NT2/D1 (cell line): ENCODE measurements at regions not wholly inside any gene's neighbourhood (a gene's known extent, or its start where the extent isn't known, plus 50 kb on each side); places are given as distances from the start of the nearest gene placed in this dataset.

Experiments
- DNase-seq: peaks from one replicate; pipeline ENCODE4 v3.0.0-alpha.2; 2011; ENCODE audit warnings: low read depth, low spot score
- H3K27me3 ChIP-seq: 2 replicates; pipeline ENCODE4 v1.6.0; 2011; ENCODE audit warnings: mild to moderate bottlenecking; ENCODE audit not compliant: insufficient read length, insufficient read depth
- H3K36me3 ChIP-seq: 2 replicates; pipeline ENCODE4 v1.6.1; 2011; ENCODE audit warnings: mild to moderate bottlenecking, low read length, mixed read lengths; ENCODE audit not compliant: insufficient read depth, insufficient read length
- H3K4me1 ChIP-seq: 2 replicates; pipeline ENCODE4 v1.5.1; 2011; ENCODE audit not compliant: insufficient read depth, insufficient read length
- H3K4me3 ChIP-seq: 2 replicates; pipeline ENCODE4 v1.5.1; 2011; ENCODE audit warnings: low read depth; ENCODE audit not compliant: insufficient read length
- H3K9ac ChIP-seq: 2 replicates; pipeline ENCODE4 v1.6.0; 2011; ENCODE audit warnings: low read depth; ENCODE audit not compliant: insufficient read length
- H3K9me3 ChIP-seq: 2 replicates; pipeline ENCODE4 v1.5.1; 2011; ENCODE audit warnings: mild to moderate bottlenecking, low read length; ENCODE audit not compliant: insufficient read depth
- SUZ12 ChIP-seq: IDR thresholded peaks from 2 replicates; pipeline ENCODE4 v1.6.1; 2011; ENCODE audit not compliant: insufficient read length, insufficient read depth; ENCODE audit errors: extremely low read depth
- YY1 ChIP-seq: IDR thresholded peaks from 2 replicates; pipeline ENCODE4 v1.6.1; 2011; ENCODE audit not compliant: insufficient read length, insufficient read depth
- ZNF274 ChIP-seq: IDR thresholded peaks from 2 replicates; pipeline ENCODE4 v1.6.1; 2011; ENCODE audit warnings: mild to moderate bottlenecking, low read depth, low read length

DNA sequence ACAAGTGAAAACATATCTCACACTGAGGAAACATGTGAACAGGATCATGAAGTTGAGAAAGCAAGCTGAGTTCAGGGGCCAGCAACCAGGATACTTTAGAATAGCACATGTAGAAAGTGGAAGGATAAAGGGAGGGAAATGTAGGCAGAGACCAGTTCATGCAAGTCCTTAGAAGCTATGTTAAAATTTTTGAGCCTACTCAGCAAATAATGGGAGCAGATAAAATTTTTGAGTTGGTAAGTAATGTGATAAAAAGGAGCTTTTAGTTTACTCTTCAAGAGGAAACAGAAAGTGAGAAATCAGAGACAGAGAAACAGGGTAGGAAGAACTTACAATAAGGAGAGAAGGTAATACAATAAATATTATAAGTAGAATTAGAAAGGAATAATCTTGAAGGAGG lies 105.6 kb upstream of the ZBTB20 start:
- peaks cover 5% of the 10 kb centered on the region; the same call in 1 of the 2 replicates for H3K9me3 ChIP-seq
- TF ChIP-seq YY1 (no peak), SUZ12 (no peak), ZNF274 (no peak)

DNA sequence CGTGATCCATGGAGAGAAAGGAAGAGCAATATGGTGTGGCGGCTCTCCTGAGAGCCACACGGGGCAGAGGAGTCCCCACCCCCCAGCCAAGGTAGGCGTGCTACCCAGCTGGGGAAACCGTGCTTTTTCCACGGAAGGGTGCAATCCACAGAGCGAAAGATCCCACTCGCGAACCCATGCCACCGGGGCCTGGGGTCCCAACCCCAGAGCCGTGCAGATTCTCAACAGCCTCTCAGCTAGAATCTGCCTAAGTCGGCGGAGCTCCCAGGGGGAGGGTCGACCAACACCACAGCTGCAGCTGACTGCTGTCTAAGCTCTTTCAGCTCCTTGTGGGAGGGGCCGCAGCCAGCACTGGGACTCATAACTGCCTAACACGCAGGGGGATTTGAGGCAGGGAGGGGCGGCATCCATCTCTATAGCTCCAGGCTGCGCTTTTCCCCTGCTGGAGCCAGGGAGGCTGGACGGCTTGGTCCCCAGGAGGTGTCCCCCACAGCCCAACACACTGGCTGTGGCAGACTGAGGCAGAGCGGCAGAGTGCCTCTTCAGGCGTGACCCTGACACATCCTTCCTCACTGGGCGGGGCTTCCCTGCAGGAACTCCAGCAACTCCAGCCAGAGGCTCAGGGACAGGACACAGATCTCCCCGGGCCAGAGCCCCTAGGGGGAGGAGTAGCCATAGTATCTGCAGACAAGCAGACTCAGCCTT lies 107.6 kb upstream of the ZBTB20 start:
- TF ChIP-seq YY1 (no peak), ZNF274 (no peak), SUZ12 (no peak)
- Histone ChIP-seq H3K4me3 (no peak overlapping the region), H3K9ac (no peak overlapping the region), H3K36me3 (no peaks in the 10 kb centered on the region), H3K27me3 (no peaks in the 10 kb centered on the region), H3K9me3 (peaks cover 5% of the 10 kb centered on the region; the same call in 1 of the 2 replicates), H3K4me1 (no peaks in the 10 kb centered on the region)
- no peak for DNase-seq

More for the DNA sequence above, 105.6 kb upstream of the ZBTB20 start:
- no peaks in the 10 kb centered on the region for H3K36me3 ChIP-seq
- H3K27me3 ChIP-seq = no peaks in the 10 kb centered on the region
- H3K4me1 ChIP-seq = no peaks in the 10 kb centered on the region
- DNase-seq = no peak
- no peak overlapping the region for H3K4me3 ChIP-seq
- no peak overlapping the region for H3K9ac ChIP-seq

DNA sequence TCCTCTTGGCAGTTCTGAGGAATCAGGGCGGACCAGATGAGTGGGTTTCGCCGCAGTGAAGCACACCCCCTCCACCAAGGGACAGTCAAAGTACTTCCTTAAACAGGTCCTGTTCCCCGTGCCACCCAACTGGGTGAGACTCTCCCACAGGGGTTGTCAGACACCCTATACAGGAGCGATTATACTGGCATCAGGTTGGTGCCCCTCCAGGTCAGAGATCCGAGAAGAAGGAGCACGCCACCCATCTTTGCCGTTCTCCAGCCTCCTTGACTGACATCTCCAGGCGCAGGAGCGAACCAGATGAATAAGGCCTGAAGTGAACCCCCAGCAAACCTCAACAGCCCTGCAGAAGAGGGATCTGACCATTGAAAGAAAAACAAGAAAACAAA lies 108.1 kb upstream of the ZBTB20 start:
- Histone ChIP-seq H3K4me3 (no peak overlapping the region), H3K9me3 (peaks cover 5% of the 10 kb centered on the region; the same call in 1 of the 2 replicates), H3K36me3 (no peaks in the 10 kb centered on the region), H3K4me1 (no peaks in the 10 kb centered on the region), H3K9ac (no peak overlapping the region), H3K27me3 (no peaks in the 10 kb centered on the region)
- DNase-seq = no peak
- no peak for TF ChIP-seq SUZ12
- no peak for TF ChIP-seq YY1
- TF ChIP-seq ZNF274 = no peak

DNA sequence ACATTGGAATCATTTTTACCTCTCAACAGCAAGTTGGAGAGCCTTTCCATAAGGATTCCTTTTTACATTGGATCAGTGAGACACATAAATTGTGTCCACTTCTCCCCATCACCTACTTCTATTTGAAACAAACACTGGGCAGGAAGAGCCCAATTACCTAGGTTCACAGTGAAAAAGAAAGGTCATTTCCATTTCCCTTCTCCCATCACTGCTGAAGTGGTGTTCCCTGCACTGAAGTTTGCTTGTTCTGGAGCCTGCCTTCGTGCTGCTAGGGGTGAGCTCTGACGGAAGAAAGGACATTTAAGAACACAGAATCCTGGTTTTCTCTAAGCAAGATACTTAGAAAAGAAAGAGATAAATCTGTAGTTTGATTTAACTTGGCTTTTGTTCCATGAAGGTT lies 123.8 kb upstream of the ZBTB20 start:
- no peak overlapping the region for H3K4me3 ChIP-seq
- TF ChIP-seq SUZ12 = no peak
- no peak for TF ChIP-seq ZNF274
- no peak for TF ChIP-seq YY1
- no peaks in the 10 kb centered on the region for H3K4me1 ChIP-seq
- no peak overlapping the region for H3K9ac ChIP-seq
- H3K9me3 ChIP-seq = no peaks in the 10 kb centered on the region
- H3K36me3 ChIP-seq = no peaks in the 10 kb centered on the region
- H3K27me3 ChIP-seq = no peaks in the 10 kb centered on the region
- DNase-seq = no peak

DNA sequence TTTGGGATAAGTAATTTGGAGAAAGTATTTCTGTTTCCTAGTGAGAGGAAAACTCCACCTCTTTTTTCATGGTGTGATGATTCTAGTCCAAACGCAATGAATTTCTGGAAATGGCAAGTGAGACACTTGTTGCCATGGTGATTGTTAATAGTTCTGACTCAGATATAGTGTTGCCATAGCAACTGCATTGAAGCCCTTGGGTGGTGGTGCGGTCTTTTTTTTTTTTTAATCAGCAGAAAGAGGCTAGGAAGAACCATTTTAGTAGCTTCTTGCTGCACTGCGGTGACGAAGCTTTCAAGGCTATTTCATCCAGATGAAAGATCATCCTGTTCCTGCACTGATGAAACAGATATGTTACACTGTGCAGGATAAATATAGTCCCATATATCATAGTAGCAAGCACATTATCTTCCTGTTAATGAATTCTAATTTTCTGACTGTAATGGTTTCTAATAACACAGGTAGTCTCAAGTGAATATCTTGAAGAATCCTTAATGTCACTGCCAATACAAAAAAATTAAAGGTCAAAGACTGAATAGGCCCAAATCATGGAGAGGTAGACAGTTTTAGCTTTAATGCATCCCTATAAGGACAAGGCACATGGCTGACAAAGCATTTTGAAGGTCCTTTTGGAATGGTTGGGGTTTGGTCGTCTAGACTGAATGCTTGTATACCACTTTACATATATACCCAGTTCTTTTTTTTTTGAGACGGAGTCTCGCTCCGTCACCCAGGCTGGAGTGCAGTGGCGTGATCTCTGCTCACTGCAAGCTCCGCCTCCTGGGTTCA lies 125.1 kb upstream of the ZBTB20 start:
- H3K27me3 ChIP-seq = no peaks in the 10 kb centered on the region
- TF ChIP-seq YY1 (no peak), SUZ12 (no peak), ZNF274 (no peak)

DNA sequence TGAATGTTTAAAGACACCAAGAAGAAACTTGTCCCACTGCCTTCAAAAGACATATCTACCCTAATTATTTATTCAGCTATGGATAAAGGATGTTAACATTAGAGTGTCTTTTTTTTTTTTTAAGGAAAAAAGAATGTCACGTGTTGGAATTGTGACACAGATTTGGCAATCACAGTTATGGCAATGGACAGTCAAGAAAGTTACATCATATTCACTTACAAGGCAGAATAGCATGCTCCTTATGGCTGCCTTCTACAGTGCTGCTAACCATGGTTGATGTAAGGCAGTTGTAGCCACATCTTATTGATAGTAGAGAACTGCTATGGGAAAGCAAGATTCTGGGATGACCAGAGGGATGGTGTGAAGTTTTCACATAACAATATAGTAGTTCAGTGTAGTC lies 128.8 kb upstream of the ZBTB20 start:
- Histone ChIP-seq H3K4me3 (no peak overlapping the region), H3K9ac (no peak overlapping the region), H3K4me1 (no peaks in the 10 kb centered on the region), H3K36me3 (no peaks in the 10 kb centered on the region), H3K9me3 (no peaks in the 10 kb centered on the region), H3K27me3 (no peaks in the 10 kb centered on the region)
- DNase-seq = no peak
- TF ChIP-seq YY1 = no peak
- no peak for TF ChIP-seq SUZ12
- no peak for TF ChIP-seq ZNF274

More for the DNA sequence above, 125.1 kb upstream of the ZBTB20 start:
- H3K4me3 ChIP-seq = no peak overlapping the region
- no peak overlapping the region for H3K9ac ChIP-seq
- H3K4me1 ChIP-seq = no peaks in the 10 kb centered on the region
- H3K9me3 ChIP-seq = no peaks in the 10 kb centered on the region
- no peaks in the 10 kb centered on the region for H3K36me3 ChIP-seq
- DNase-seq = no peak

DNA sequence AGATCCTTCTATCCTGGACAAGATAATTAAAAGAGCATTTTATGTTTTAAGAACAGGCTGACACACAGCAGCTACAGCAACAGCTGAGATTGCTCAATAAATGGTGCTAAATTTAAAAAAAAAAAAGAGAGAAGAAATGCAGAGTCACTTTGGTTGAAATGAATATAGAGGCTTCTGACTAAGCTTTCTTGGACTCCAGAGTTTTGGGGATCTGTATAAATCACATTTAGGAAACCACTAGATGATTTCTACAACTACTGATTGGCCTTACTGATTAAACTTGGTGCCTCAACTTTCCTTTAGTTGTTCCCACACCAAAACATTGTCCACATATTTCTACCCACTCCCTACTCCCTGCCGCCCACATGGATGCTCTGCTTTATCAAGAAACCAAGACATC lies 132.9 kb upstream of the ZBTB20 start:
- Histone ChIP-seq H3K4me1 (no peaks in the 10 kb centered on the region), H3K9me3 (no peaks in the 10 kb centered on the region), H3K9ac (no peak overlapping the region), H3K27me3 (no peaks in the 10 kb centered on the region), H3K4me3 (no peak overlapping the region), H3K36me3 (no peaks in the 10 kb centered on the region)
- no peak for DNase-seq
- no peak for TF ChIP-seq SUZ12
- TF ChIP-seq YY1 = no peak
- TF ChIP-seq ZNF274 = no peak
